Activated CD4-positive, alpha-beta T cell treated with anti-CD3 and anti-CD28 coated beads for 36 hours (primary cell): ENCODE measurements at regions not wholly inside any gene's neighbourhood (a gene's known extent, or its start where the extent isn't known, plus 50 kb on each side); places are given as distances from the start of the nearest gene placed in this dataset.

Experiments used
- ATAC-seq: fragments of 200-7000 bp; cut with Tn5 transposase; one replicate; pipeline ENCODE4 v1.10.0; 2021; ENCODE audit warnings: mild to moderate bottlenecking, moderate library complexity
- CTCF ChIA-PET: fragments of 350-600 bp; sonication (Branson Sonifier 250); formaldehyde crosslinking; loops from one replicate; lab custom pipeline; 2021; ENCODE audit warnings: antibody characterized with exemption; lab: Charles Lee
- POLR2A ChIA-PET: fragments of 350-600 bp; sonication (Branson Sonifier 250); formaldehyde crosslinking; loops from one replicate; lab custom pipeline; 2021; ENCODE audit warnings: antibody characterized with exemption, inconsistent platforms; lab: Charles Lee
- DNase-seq: peaks from one replicate; pipeline ENCODE4 v3.0.0-alpha.2; 2020
- H3K27ac Mint-ChIP-seq: one replicate; pipeline ENCODE4 v1.8.0; 2021; ENCODE audit warnings: mixed read lengths
- H3K27me3 Mint-ChIP-seq: one replicate; pipeline ENCODE4 v1.8.0; 2021; ENCODE audit warnings: mixed read lengths
- H3K36me3 Mint-ChIP-seq: one replicate; pipeline ENCODE4 v1.8.0; 2021; ENCODE audit warnings: low read depth, mixed read lengths
- H3K4me1 Mint-ChIP-seq: one replicate; pipeline ENCODE4 v1.8.0; 2021; ENCODE audit warnings: mixed read lengths
- H3K4me3 Mint-ChIP-seq: one replicate; pipeline ENCODE4 v1.8.0; 2021; ENCODE audit warnings: mild to moderate bottlenecking, moderate library complexity, mixed read lengths
- H3K9me3 Mint-ChIP-seq: one replicate; pipeline ENCODE4 v1.8.0; 2021; ENCODE audit warnings: low read depth, mixed read lengths
- intact Hi-C, 2 experiments: fragments of 100-400 bp; cut with DNase I in 1 of 2; cut with micrococcal nuclease in 1 of 2; formaldehyde crosslinking; loops; one replicate each; pipeline versions ENCODE4 v1.14.2 to v1.15.1; 2022 to 2024; cut with DNase I, micrococcal nuclease

GRCh38 chr2:161031511-161031910 lies 128.7 kb upstream of the TANK start:
- POLR2A ChIA-PET = no interaction called here
- H3K4me3 Mint-ChIP-seq = no peak overlapping the region

GRCh38 chr2:161032635-161033034 lies 127.6 kb upstream of the TANK start:
- no peaks in the 10 kb centered on the region for H3K36me3 Mint-ChIP-seq
- no peak overlapping the region for H3K4me3 Mint-ChIP-seq
- peaks cover 8% of the 10 kb centered on the region for H3K9me3 Mint-ChIP-seq
- ATAC-seq (no peak), DNase-seq (no peak)
- H3K4me1 Mint-ChIP-seq = peaks cover 4% of the 10 kb centered on the region
- intact Hi-C loops = no loop called here
- ChIA-PET POLR2A (no interaction called here), CTCF (interaction anchor here (0.6 to 1.7 kb wide), 5 partner anchors 11 to 81 kb away, joined by 3 to 5 read pairs (median 3); no protein-coding TSS in a partner anchor)
- peaks cover 3% of the 10 kb centered on the region for H3K27me3 Mint-ChIP-seq
- no peak overlapping the region for H3K27ac Mint-ChIP-seq

More at GRCh38 chr2:161031511-161031910, 128.7 kb upstream of the TANK start:
- H3K27ac Mint-ChIP-seq = no peak overlapping the region
- intact Hi-C loops = no loop called here
- peaks cover 4% of the 10 kb centered on the region for H3K4me1 Mint-ChIP-seq
- DNase-seq = no peak
- CTCF ChIA-PET = interaction anchor here (1.4 kb wide), 1 partner anchor 30 kb away, joined by 3 read pairs; no protein-coding TSS in a partner anchor
- no peak for ATAC-seq
- H3K9me3 Mint-ChIP-seq = peaks cover 8% of the 10 kb centered on the region
- no peaks in the 10 kb centered on the region for H3K36me3 Mint-ChIP-seq
- peaks cover 3% of the 10 kb centered on the region for H3K27me3 Mint-ChIP-seq

GRCh38 chr2:161033059-161033660 lies 127.1 kb upstream of the TANK start:
- H3K4me3 Mint-ChIP-seq = no peak overlapping the region
- CTCF ChIA-PET = interaction anchor here (0.6 to 1.7 kb wide), 5 partner anchors 11 to 81 kb away, joined by 3 to 5 read pairs (median 3); no protein-coding TSS in a partner anchor
- H3K27ac Mint-ChIP-seq = no peak overlapping the region
- DNase-seq (no peak), ATAC-seq (no peak)
- intact Hi-C loops = no loop called here
- H3K27me3 Mint-ChIP-seq = peaks cover 3% of the 10 kb centered on the region
- peaks cover 4% of the 10 kb centered on the region for H3K4me1 Mint-ChIP-seq
- POLR2A ChIA-PET = no interaction called here
- no peaks in the 10 kb centered on the region for H3K36me3 Mint-ChIP-seq
- H3K9me3 Mint-ChIP-seq = peaks cover 8% of the 10 kb centered on the region

- ATAC-seq (no peak), DNase-seq (no peak)
- no peak overlapping the region for H3K27ac Mint-ChIP-seq
- CTCF ChIA-PET = interaction anchor here (0.7 to 4.2 kb wide), 4 partner anchors 17 to 188 kb away, joined by 3 to 19 read pairs (median 4); no protein-coding TSS in a partner anchor
- peaks cover 5% of the 10 kb centered on the region for H3K27me3 Mint-ChIP-seq
- no peak overlapping the region for H3K4me3 Mint-ChIP-seq
- no peaks in the 10 kb centered on the region for H3K36me3 Mint-ChIP-seq
- intact Hi-C loops = loop anchor here in 1 of 2 experiments (2.0 kb wide), 1 partner anchor 20 kb away; no protein-coding TSS in a partner anchor
- H3K4me1 Mint-ChIP-seq = no peaks in the 10 kb centered on the region
- POLR2A ChIA-PET = no interaction called here
- peaks cover 4% of the 10 kb centered on the region for H3K9me3 Mint-ChIP-seq
These were observed 123.3 kb upstream of the TANK start for GRCh38 chr2:161036926-161037325.

- Mint-ChIP-seq H3K4me3 (no peak overlapping the region), H3K27ac (no peak overlapping the region), H3K36me3 (no peaks in the 10 kb centered on the region), H3K27me3 (peaks cover 5% of the 10 kb centered on the region), H3K9me3 (peaks cover 4% of the 10 kb centered on the region), H3K4me1 (no peaks in the 10 kb centered on the region)
- no peak for DNase-seq
- ChIA-PET POLR2A (interaction anchor here (0.6 kb wide), 1 partner anchor 8 kb away, joined by 9 read pairs; no protein-coding TSS in a partner anchor), CTCF (interaction anchor here (0.6 to 4.2 kb wide), 3 partner anchors 14 to 928 kb away, joined by 3 to 19 read pairs (median 4); no protein-coding TSS in a partner anchor)
- ATAC-seq = no peak
- intact Hi-C loops = no loop called here
These were observed 121.2 kb upstream of the TANK start for GRCh38 chr2:161039071-161039470.

- POLR2A ChIA-PET = no interaction called here
- ATAC-seq (no peak), DNase-seq (no peak)
- H3K4me3 Mint-ChIP-seq = no peak overlapping the region
- no peaks in the 10 kb centered on the region for H3K36me3 Mint-ChIP-seq
- CTCF ChIA-PET = interaction anchor here (1.1 to 2.0 kb wide), 2 partner anchors 10 to 21 kb away, joined by 3 to 7 read pairs; no protein-coding TSS in a partner anchor
- intact Hi-C loops = no loop called here
- no peaks in the 10 kb centered on the region for H3K4me1 Mint-ChIP-seq
- no peak overlapping the region for H3K27ac Mint-ChIP-seq
- peaks cover 9% of the 10 kb centered on the region for H3K27me3 Mint-ChIP-seq
- H3K9me3 Mint-ChIP-seq = no peaks in the 10 kb centered on the region
These were observed 118.9 kb upstream of the TANK start for GRCh38 chr2:161041356-161041755.

- ChIA-PET CTCF (interaction anchor here (0.6 kb wide), 1 partner anchor 955 kb away, joined by 3 read pairs; no protein-coding TSS in a partner anchor), POLR2A (no interaction called here)
- ATAC-seq (no peak), DNase-seq (no peak)
- no peak overlapping the region for H3K27ac Mint-ChIP-seq
- peaks cover 9% of the 10 kb centered on the region for H3K27me3 Mint-ChIP-seq
- no peak overlapping the region for H3K4me3 Mint-ChIP-seq
- intact Hi-C loops = no loop called here
- no peaks in the 10 kb centered on the region for H3K4me1 Mint-ChIP-seq
- H3K36me3 Mint-ChIP-seq = no peaks in the 10 kb centered on the region
- no peaks in the 10 kb centered on the region for H3K9me3 Mint-ChIP-seq
These were observed 117.1 kb upstream of the TANK start for GRCh38 chr2:161042990-161043625.

- DNase-seq (no peak), ATAC-seq (no peak)
- Mint-ChIP-seq H3K27ac (no peak overlapping the region), H3K36me3 (no peaks in the 10 kb centered on the region), H3K4me1 (no peaks in the 10 kb centered on the region), H3K4me3 (no peak overlapping the region), H3K9me3 (no peaks in the 10 kb centered on the region), H3K27me3 (peaks cover 6% of the 10 kb centered on the region)
- intact Hi-C loops = no loop called here
- ChIA-PET CTCF (interaction anchor here (0.6 to 0.8 kb wide), 2 partner anchors 18 to 20 kb away, joined by 3 read pairs; no protein-coding TSS in a partner anchor), POLR2A (no interaction called here)
These were observed 115.9 kb upstream of the TANK start for GRCh38 chr2:161044095-161044865.

GRCh38 chr2:161044921-161045320 lies 115.3 kb upstream of the TANK start:
- Mint-ChIP-seq H3K27ac (no peak overlapping the region), H3K9me3 (no peaks in the 10 kb centered on the region), H3K4me1 (no peaks in the 10 kb centered on the region), H3K27me3 (peaks cover 9% of the 10 kb centered on the region), H3K36me3 (no peaks in the 10 kb centered on the region), H3K4me3 (no peak overlapping the region)
- ChIA-PET POLR2A (no interaction called here), CTCF (interaction anchor here (0.6 to 0.8 kb wide), 2 partner anchors 18 to 19 kb away, joined by 3 read pairs; no protein-coding TSS in a partner anchor)
- ATAC-seq = no peak
- intact Hi-C loops = no loop called here
- DNase-seq = no peak

GRCh38 chr2:161045726-161046125 lies 114.5 kb upstream of the TANK start:
- ChIA-PET POLR2A (no interaction called here), CTCF (no interaction called here)
- peaks cover 15% of the 10 kb centered on the region for H3K27me3 Mint-ChIP-seq
- intact Hi-C loops = no loop called here
- H3K36me3 Mint-ChIP-seq = no peaks in the 10 kb centered on the region
- ATAC-seq (no peak), DNase-seq (no peak)
- no peak overlapping the region for H3K27ac Mint-ChIP-seq
- H3K4me1 Mint-ChIP-seq = no peaks in the 10 kb centered on the region
- H3K4me3 Mint-ChIP-seq = no peak overlapping the region
- H3K9me3 Mint-ChIP-seq = no peaks in the 10 kb centered on the region

GRCh38 chr2:161046876-161047275 lies 113.4 kb upstream of the TANK start:
- Mint-ChIP-seq H3K36me3 (no peaks in the 10 kb centered on the region), H3K9me3 (no peaks in the 10 kb centered on the region), H3K4me1 (no peaks in the 10 kb centered on the region), H3K27me3 (peaks cover 19% of the 10 kb centered on the region), H3K4me3 (no peak overlapping the region), H3K27ac (no peak overlapping the region)
- DNase-seq (no peak), ATAC-seq (no peak)
- ChIA-PET CTCF (interaction anchor here (0.6 to 2.1 kb wide), 2 partner anchors 17 to 956 kb away, joined by 3 to 9 read pairs; no protein-coding TSS in a partner anchor), POLR2A (interaction anchor here (0.7 kb wide), 1 partner anchor 8 kb away, joined by 9 read pairs; no protein-coding TSS in a partner anchor)
- intact Hi-C loops = no loop called here
